Breast epithelium (tissue), 3 donors: ENCODE measurements at regions not wholly inside any gene's neighbourhood (a gene's known extent, or its start where the extent isn't known, plus 50 kb on each side); places are given as distances from the start of the nearest gene placed in this dataset.

Experiments used
- POLR2A ChIP-seq: fragments of 450-650 bp; IDR thresholded peaks from one replicate; pipeline ENCODE4 v1.6.1; 2016; ENCODE audit warnings: antibody characterized with exemption, mild to moderate bottlenecking, moderate library complexity
- TF ChIP-seq, protein P1 (sequence below), 3 donors: fragments of 450-650 bp; IDR thresholded peaks; one replicate each; pipeline ENCODE4 v1.5.1; 2016 to 2017; ENCODE audit warnings: antibody characterized with exemption in 3 of 3, mild to moderate bottlenecking in 3 of 3, moderate library complexity in 3 of 3

DNA sequence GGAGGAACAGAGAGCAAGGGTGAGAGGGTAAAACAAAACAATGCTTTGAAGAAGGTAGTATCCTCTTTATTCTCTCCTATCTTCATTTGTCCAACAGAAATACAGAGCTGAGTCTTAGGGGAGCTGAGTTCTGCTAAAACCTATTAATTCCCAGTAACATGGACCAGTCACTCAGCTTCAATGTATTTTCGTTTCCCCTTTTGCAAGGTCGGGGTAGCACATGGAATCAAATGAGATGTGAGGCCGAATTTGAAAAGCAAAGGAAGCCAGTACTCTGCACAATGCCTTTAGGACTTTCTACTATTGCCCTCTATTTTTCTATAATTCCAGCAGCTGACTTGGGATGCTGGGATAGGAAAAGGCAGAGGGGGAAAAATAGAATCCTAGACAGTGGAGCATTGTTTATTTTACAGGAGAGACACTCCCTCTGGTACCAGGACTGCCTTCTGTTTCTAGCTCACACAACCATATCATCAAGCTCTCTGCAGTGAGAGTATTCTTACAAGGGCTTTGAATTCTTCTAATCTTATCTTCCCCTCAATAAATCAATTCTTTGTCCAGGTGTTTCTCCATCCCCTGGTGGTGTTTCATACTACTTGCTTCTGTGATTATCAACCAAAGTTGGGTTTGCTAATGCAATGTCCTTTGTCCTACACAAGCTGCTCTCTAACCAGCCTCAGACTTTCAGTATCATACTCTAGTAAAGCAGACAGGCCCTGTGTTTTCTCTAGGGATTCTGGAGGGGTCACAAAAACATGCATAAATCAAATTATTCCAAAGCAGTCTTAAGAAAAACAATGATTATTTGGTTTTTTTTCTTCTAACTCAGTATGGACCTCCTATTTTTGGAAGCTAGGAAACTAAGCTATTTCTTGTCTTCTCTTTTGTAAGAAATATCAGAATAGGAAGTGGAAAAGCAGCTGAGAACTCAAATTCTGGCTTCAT lies 341.5 kb downstream of the OSTF1 start:
- TF ChIP-seq, protein P1, sequence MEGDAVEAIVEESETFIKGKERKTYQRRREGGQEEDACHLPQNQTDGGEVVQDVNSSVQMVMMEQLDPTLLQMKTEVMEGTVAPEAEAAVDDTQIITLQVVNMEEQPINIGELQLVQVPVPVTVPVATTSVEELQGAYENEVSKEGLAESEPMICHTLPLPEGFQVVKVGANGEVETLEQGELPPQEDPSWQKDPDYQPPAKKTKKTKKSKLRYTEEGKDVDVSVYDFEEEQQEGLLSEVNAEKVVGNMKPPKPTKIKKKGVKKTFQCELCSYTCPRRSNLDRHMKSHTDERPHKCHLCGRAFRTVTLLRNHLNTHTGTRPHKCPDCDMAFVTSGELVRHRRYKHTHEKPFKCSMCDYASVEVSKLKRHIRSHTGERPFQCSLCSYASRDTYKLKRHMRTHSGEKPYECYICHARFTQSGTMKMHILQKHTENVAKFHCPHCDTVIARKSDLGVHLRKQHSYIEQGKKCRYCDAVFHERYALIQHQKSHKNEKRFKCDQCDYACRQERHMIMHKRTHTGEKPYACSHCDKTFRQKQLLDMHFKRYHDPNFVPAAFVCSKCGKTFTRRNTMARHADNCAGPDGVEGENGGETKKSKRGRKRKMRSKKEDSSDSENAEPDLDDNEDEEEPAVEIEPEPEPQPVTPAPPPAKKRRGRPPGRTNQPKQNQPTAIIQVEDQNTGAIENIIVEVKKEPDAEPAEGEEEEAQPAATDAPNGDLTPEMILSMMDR (IDR thresholded peaks at IDR 0.05): no peak
- no peak for TF ChIP-seq POLR2A
